Activated T-helper 1 cell treated with anti-CD3 and anti-CD28 coated beads, Interleukin-2, amount 50 U/mL, for 16 hours (primary cell): ENCODE measurements at regions not wholly inside any gene's neighbourhood (a gene's known extent, or its start where the extent isn't known, plus 50 kb on each side); places are given as distances from the start of the nearest gene placed in this dataset.
"Not testable (repeated sequence)": the region's sequence is repeated elsewhere in the genome, so short reads cannot be mapped to it uniquely, and the experiment has no call there.

Experiments used
- DNase-seq, 2 donors: peaks; one replicate each; pipeline ENCODE4 v3.0.0-alpha.2; 2020; ENCODE audit warnings: low read depth in 1 of 2, low spot score in 1 of 2

DNA sequence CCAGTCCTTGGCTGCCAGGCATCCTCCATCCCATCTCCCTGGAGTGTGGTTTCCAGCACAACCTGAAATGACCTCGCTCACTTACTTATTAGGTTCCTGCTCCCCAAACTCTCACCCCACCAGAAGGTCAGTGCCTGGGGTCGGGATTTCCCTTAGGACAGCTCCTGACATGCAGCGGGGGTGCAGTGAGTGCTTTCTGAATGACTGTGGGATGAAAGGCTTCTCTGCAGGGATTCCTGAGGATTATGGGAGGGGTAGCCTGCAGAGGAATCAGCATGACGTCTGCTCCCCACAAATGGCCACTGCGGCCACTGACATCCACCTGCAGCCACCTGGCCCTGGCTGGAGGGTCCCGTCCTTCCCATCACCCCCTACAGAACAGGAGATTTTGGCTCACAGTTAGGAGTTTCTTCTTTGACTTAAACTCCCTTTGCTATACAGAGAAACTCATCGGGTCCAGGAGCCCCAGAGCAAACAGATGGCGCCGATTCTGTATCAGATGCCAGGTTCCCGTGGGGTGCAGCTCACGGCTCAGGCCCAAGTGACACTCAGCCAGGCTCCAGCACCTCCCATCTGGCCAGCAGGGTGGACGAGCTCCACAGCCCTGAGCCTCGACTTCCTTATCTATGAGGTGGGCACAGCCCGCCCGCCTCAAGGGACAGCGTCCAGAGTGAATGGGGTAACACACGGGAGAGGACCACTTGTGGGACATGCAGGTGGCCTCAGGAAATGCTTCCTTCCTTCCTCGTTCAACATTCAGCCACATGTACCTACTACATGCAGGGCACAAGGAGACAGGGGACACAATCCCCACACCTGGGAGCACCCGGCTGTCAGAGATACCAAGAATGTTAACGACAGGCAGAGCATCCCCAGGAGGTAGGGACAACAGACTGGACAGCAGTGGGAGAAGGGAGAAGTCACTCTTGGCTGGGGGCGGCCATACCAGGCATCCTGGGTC is 69.8 kb downstream of the RMI2 start:
- no peak for DNase-seq

DNA sequence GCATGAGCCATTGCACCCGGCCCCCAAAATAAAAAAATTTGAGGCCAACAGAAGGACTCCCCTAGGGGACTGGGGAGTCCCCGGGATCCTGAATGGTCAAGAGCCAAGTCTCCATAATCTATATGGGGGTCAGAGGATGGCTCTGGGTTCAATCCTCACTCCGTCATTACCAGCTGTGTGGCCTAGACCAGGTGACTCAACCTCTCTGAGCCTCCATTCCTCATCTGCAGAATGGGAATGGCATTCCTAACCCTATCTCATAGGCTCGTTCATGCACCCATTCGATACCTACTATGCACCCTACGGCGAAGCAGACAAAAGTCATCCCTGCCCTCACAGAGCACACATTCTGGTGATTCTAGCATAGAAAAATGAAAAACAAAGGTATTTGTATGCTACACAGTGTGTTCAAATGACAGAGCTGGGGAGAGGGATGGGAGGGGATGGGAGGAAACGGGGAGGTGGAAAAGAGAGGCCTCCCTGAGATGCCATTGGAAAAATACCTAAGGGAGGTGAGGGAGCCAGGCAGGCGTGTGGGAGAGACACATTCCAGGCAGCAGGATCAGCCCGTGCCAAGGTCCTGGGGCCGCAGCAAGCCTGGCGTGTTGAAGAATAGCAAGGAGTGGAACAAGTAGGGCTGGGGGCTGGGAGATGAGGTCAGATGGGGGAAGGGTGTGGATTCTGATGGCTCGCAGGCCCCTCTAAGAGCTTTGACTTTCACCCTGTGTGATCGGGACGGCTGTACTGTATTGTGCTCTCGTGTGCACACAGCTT is 71.2 kb downstream of the RMI2 start:
- DNase-seq: no peak

DNA sequence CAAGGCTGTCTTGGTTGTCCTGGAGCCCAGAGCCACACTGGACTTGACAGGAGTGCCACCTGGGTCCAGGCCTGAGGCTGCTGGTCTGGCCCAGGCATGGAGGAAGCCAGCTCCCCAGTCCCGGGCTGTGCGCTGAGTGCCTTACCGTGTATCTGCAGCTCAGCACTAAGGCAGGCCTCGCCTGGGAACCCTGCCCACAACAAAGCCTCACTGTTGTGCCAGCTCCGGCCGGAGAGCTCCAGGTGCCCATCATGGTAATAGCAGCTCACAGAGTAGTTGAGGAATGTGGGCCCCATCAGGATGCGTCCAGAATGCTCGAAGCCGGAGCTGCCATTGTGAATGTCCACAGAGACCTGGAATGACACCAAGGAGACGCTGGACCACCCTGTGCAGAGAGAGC is 72.2 kb downstream of the RMI2 start:
- DNase-seq: no peak

DNA sequence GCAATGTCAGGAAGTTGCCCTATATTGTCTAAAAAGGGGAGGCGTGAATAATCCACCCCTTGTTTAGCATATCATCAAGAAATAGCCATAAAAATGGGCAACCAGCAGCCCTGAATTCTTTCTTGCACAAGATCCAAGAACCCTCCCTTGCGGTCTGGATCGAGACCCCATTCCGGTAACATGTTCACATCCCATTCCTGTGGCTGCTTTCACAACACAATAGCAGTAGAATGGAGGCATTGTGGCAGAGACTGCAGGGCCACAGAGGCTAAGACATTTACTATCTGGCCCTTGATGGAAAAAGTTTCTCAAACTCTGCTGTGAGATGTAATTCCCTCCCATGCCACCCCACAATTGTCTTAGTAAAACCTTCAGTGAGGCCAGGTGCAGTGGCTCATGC is 73.2 kb downstream of the RMI2 start:
- no peak for DNase-seq

DNA sequence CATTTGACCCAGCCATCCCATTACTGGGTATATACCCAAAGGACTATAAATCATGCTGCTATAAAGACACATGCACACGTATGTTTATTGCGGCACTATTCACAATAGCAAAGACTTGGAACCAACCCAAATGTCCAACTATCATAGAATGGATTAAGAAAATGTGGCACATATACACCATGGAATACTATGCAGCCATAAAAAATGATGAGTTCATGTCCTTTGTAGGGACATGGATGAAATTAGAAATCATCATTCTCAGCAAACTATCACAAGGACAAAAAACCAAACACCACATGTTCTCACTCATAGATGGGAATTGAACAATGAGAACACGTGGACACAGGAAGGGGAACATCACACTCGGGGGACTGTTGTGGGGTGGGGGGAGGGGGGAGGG is 74.8 kb downstream of the RMI2 start:
- DNase-seq: not testable (repeated sequence)

DNA sequence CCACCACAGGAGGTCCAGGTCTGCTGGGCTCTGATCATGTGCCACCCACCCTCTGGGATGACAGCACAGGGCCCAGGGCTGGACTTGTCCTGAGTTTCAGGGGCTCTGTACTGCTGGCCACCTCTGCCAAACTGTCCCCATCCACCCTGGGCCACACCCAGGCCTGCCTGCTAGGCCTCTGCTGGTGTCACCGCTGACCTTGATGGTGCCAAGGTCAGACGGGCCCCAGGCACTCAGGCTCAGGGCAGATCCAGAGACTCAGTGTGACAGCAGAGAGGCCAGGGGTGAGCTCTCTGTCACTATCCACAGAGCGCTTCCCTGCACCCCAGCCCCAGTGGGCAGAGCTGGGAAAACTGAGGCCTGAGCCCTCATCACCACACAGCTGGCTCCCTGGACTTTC is 75.6 kb downstream of the RMI2 start:
- no peak for DNase-seq

DNA sequence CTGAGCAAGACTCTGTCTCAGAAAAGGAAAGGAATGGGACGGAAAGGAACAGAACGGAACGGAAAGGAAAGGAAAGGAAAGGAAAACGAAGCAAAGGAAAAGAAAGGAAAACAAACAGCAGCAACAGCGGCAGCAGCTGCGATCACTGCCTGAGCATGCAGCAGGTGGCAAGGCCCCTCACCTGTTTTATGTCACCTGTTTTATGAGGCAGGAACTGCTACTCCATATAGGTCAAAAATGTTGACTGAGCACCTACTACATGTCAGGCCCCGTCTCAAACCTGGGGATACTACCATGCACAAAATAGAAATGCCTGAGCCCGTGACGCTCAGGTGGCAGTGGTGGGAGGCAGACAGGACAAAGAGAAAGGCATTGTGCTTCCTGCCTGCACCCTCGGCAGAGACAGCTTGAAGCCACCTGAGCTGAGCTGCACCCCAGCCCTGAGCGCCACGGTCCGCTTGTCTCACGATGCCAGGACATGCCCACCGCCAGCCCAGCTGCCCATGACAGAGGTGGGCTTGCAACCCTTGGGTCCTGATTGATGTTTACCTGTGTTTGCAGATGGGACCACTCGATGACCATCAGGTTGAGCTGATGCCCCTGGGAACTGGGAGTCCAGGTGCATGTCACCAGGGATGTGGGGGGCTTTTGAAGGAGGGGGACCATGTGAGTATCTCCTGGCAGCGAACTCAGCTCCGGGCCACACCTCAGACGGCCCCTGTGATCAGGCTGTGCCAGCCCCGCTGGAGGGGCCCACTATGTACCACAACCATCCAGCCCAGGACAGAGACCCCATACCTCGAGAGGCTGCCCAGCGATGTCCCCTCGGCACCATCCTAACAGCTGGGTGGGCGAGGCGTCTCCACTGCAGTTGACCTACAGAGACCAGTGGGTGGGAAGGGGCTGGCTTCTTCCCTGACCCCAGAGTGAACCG is 77.4 kb downstream of the RMI2 start:
- no peak for DNase-seq

DNA sequence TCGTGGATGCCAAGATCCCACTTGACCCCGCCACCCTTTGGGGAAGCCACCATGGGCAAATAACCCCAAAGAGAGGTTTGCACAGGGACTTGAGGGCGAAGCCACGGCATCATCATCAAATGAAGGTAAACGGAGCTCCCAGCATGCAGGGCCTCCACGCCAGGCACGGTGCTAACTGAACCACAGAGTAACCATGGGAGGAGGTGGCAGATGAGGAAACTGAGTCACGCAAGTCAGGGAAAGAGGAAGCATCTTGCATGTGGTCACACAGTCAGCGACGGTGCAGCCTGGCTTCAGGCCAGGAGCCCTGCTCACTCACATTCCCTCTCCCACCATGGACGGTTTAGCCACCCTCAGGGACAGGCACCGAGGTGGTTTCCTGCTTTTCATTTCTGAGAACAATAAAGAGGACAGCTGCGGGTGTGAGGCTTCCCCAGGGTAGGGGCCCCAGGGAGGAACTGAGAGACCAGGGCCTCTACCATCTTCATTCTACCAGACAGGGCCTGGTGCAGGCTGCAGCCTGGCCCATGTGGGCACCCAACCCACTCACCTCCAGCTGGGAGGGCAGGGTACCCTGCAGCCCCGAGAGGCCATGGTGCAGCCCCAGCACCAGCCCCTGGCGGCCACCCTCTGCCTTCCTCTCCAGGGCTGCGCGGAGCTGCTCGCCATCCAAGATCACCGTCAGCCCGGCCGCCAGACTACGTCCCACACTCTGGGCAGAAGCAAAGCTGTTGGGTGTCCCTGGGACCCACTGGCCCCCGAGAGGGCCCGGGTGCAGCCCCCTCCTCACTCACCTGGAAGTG is 78.3 kb downstream of the RMI2 start:
- DNase-seq: no peak

DNA sequence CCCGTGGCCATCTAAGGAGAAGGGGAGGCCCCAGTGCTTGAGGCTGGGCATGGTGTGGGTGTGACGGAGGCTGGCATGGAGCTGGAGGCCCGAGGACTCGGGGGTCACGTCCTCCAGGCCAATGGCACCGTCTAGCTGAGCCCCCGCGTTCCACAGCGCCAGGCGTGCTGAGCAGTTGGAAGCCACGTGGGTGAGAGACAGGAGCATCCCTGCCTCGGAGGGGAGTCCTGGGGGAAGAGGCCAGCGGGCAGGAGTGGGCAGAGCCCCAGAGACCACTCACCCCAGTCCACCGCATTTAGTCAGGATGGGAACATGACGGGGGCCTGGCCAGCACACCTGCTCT is 78.8 kb downstream of the RMI2 start:
- no peak for DNase-seq

DNA sequence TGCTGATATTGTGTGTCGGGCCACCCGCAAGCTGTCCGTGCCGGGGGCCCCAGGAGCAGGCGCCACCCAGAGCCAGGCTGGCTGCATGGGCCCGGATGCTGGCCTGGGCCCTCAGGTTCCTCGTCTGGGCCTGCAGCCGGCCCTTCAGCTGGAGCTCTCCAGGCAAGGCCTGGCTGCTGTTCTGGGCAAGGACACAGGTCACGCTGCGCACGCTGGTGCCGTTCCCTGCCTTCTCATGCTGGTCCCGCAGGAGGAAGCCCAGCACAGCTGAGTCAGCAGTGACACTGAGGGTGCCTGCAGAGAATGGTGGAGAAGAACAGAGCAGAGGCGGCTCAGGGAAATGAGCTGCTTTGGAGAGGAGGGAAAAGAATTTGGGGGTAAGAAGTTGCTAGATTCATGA is 79.9 kb downstream of the RMI2 start:
- no peak for DNase-seq

DNA sequence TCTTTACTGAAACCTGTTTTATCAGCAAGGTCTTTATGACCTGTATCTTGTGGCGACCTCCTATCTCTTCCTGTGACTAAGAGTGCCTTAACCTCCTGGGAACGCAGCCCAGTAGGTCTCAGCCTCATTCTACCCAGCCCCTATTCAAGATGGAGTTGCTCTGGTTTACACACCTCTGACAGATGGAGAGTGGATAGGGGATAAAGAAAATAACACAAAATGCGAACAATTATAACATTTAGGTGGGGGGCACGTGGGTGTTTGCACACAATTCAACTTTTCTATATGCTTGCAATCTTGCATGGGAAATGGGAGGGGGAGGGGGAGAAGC is 83.3 kb downstream of the RMI2 start:
- DNase-seq: no peak

DNA sequence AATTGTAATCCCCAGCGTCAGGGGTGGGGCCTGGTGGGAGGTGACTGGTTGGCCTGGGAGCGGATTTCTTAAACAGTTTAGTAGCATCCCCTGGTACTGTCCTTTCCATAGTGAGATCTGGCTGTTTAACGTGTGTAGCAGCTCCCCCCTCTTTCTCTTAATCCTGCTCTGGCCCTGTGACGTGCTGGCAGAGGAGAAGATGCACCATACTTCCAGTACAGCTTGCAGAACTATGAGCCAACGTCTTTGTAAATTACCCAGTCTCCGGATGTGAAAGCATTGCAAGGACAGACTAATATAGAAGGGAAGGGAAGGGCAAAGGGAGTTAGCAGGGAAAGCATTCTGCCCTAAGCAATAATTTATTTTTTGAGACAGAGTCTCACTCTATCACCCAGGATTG is 83.9 kb downstream of the RMI2 start:
- no peak for DNase-seq

DNA sequence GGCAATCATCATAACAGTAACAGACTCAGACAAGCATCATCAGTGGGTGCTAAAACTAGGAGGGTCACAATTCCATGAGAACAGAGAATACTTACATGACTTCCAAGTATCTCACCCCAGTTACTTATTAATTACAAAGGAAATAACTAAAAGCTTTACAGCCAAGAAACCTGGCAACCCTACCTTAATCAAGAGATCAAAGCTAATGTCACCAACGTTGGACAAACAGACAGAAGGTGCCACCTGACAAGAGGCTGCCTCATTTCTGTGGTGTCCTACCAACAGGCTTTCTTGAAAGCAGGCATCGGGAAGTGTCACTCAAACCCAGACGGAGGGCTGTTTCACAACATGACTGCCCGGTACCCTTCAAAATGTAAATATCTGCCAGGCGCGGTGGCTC is 84.6 kb downstream of the RMI2 start:
- DNase-seq: no peak

DNA sequence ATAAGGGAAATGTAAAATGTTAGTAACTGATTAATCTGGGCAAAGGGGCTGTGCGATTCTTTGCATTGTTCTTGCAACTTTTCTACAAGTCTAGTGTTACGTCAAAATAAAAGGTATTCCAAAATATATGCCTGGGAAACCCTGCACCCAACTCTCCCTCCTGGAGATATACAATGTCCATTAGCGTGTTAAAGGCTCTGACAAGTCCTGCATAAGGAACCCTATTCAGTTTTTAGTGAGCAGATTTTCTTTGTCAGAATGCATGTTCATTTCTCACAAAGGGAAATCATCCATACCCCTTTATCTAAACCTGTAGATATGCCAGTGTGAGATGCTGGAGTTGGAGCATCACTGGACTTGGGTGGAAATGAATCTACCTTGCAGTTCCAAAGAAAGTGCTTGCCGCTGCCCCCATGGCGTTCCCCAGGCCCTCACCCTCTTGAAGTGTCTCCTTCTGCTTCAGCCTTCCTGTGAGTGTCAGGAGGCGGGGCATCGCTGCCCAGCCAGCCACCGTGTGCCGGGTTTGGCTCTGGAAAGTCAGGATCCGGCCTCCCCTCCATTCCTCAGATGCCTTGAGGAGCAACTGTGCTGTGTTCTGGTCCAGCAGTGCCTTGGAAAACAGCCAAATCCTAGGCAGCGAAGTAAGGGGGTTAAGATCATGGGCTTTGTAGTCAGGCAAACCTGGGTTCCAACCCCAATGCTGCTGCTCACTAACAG is 85.5 kb downstream of the RMI2 start:
- no peak for DNase-seq

DNA sequence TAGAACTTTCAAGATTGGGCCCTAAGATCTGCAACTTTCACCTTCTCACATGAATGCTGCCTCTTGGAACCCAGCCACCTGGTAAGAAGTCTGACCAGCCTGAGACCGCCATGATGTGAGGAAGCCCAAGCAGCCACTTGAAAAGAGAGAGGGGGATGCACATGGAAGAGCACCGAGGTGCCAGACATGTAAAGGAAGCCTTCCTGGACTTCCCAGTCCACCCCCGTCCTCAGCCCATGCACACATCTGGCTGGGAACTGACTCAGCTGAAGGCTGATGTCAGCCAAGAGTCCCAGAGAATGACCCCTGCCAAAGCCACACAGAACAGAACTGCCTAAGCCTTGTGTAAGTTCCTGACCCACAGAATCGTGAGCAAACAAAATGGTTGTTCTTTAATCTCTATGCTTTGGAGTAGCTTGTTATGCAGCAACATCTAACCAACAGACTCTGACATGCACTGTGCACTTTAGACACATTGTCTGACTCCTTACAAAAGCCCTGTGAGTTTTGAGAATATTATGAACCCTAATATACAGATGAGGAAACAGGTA is 86.7 kb downstream of the RMI2 start:
- no peak for DNase-seq

DNA sequence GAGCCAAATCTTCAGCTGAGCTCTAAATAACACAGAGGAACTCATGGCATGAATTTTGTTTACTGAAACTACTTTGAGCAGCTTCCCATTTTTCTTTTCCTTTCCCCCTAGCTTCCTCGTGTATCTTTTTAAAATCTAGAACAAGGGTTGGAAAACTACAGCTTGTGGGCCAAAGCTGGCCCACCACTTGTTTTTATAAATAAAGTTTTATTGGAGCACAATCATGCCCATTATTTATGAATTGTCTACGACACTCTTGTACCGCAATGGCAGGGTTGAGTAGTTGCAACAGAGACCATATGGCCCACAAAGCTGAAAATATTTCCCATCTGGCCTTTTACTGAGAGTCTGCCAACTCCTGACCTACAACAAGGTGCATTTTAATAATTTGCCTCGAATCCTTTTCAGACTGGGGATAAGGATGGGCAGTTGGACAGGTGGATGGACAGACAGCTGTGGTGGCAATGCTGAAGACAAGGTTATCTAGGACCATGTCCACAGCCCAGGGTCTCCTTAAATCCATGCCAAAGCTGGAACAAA is 87.7 kb downstream of the RMI2 start:
- DNase-seq: no peak

DNA sequence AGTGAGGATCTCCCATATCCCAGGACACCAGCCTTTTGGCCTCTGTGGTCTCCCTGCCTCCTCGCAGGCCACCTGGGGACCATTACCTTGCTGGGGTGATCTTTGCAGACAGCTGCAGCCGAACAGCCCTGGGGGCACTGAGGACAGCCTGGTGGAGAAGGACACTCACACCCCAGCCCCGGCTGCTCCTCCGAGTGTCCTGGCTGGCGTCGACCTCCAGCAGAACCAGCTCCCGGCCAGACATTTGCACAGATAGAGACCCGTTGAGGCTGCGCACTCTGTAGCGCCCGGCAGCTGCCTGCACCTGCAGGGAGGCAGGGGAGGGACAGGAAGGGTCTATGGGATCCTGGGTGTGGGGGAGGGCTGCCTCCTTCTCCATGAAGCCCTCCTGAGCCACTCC is 90.3 kb downstream of the RMI2 start:
- DNase-seq: no peak

DNA sequence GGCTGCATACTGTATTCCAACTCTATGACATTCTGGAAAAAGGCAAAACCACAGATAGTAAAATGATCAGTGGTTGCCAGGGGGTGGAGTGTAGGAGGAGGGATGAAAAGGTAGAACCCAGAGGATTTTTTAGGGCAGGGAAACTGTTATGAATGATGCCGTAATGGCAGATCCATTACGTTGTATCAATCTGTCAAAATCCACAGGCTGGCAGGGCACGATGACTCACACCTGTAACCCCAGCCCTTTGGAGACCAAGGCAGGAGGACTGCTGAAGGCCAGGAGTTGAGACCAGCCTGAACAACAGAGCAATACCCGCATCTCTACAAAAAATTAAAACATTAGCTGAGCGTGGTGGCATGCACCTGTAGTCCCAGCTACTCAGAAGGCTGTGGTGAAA is 91.8 kb downstream of the RMI2 start:
- no peak for DNase-seq

DNA sequence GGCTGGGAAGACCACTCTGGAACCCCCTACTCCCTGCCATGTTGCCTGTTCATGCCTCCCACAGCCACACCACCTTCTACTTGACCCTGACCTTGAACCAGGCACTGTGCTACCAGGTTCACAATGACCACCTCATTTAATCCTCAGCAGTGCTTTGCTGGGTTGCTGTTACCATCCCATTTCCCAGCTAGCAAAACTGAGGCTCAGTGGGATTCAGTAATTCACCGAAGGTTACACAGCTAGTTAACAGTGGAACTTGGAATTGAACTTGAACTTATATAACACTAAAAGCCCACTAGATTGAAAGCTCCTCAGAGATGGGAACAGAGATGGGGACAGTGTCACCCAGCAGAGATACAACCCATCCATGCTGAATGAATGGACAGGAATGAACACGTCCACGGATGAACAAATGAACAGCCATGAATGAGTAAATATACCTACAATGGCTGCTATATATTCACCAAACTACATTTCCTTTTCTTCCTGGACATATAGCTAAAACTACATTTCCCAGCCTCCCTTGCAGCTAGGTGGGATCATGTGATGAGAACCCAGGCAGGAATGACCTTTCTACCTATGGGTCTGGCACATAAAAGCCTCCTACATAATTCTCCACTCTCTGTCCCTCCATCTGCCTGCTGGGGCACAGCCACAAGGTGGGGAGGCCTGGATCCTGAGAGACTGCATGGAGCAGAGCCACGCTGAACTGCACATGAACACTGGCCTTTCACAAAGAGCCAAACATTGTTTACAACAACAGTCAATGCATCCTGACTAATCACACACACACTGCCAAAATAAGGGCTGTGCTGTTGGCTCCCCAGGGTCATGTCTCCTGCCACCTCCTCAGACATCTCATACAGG is 94.8 kb downstream of the RMI2 start:
- DNase-seq: no peak
